ENCODE measurements at regions not wholly inside any gene's neighbourhood (a gene's known extent, or its start where the extent isn't known, plus 50 kb on each side); places are given as distances from the start of the nearest gene placed in this dataset.

- CTCF ChIA-PET = no interaction called here
- DNase-seq = no peak
- Histone ChIP-seq H3K36me3 (ENCODE audit: control insufficient read depth in 4 of 4, insufficient read depth in 4 of 4, low read length in 3 of 4) (no peaks in the 10 kb centered on the region), H3K27ac (ENCODE audit: insufficient read depth in 1 of 2, low read depth in 1 of 2, low read length in 2 of 2, poor library complexity in 1 of 2, severe bottlenecking in 2 of 2) (no peak overlapping the region), H3K9me3 (ENCODE audit: control extremely low read depth in 1 of 5, control insufficient read depth in 4 of 5, insufficient read depth in 2 of 5, low read depth in 1 of 5, low read length in 4 of 5) (no peaks in the 10 kb centered on the region), H3K4me3 (ENCODE audit: control insufficient read depth in 1 of 7, extremely low read depth in 1 of 7, insufficient read depth in 4 of 7, low read depth in 2 of 7, low read length in 6 of 7) (no peak overlapping the region), H3K27me3 (replicated peaks in 2 of 5; ENCODE audit: control insufficient read depth in 4 of 5, insufficient read depth in 5 of 5, low read length in 4 of 5) (peaks cover 0 to 2% (median 0%) of the 10 kb centered on the region in 5 experiments), H3K4me1 (ENCODE audit: control extremely low read depth in 1 of 4, control insufficient read depth in 4 of 4, insufficient read depth in 4 of 4, low read length in 3 of 4) (no peaks in the 10 kb centered on the region)
- POLR2A ChIA-PET = no interaction called here
- 87% methylated on average over 9 of the region's 9 CpGs for WGBS (ENCODE audit: insufficient coverage)
Observed at GRCh38 chr12:126742241-126742641, 1524.7 kb upstream of the TMEM132C start.

- Histone ChIP-seq H3K9me3 (ENCODE audit: control extremely low read depth in 1 of 5, control insufficient read depth in 4 of 5, insufficient read depth in 2 of 5, low read depth in 1 of 5, low read length in 4 of 5) (no peaks in the 10 kb centered on the region), H3K27ac (ENCODE audit: insufficient read depth in 1 of 2, low read depth in 1 of 2, low read length in 2 of 2, poor library complexity in 1 of 2, severe bottlenecking in 2 of 2) (no peak overlapping the region), H3K4me3 (ENCODE audit: control insufficient read depth in 1 of 7, extremely low read depth in 1 of 7, insufficient read depth in 4 of 7, low read depth in 2 of 7, low read length in 6 of 7) (no peak overlapping the region), H3K27me3 (replicated peaks in 2 of 5; ENCODE audit: control insufficient read depth in 4 of 5, insufficient read depth in 5 of 5, low read length in 4 of 5) (peaks cover 0 to 2% (median 0%) of the 10 kb centered on the region in 5 experiments), H3K4me1 (ENCODE audit: control extremely low read depth in 1 of 4, control insufficient read depth in 4 of 4, insufficient read depth in 4 of 4, low read length in 3 of 4) (no peaks in the 10 kb centered on the region), H3K36me3 (ENCODE audit: control insufficient read depth in 4 of 4, insufficient read depth in 4 of 4, low read length in 3 of 4) (no peaks in the 10 kb centered on the region)
- ChIA-PET POLR2A (no interaction called here), CTCF (interaction anchor here (0.5 to 2.0 kb wide), 7 partner anchors 9 to 1565 kb away, joined by 3 to 12 read pairs (median 3); no protein-coding TSS in a partner anchor)
- peak in 2 of 3 donors; percentile 35 to 36 for DNase-seq
- 64% methylated on average over 6 of the region's 11 CpGs for WGBS (ENCODE audit: insufficient coverage)
Observed at GRCh38 chr12:126747530-126748149, 1519.3 kb upstream of the TMEM132C start.

GRCh38 chr12:126752021-126752420, 1514.9 kb upstream of the TMEM132C start:
- H3K4me1 ChIP-seq (ENCODE audit: control extremely low read depth in 1 of 4, control insufficient read depth in 4 of 4, insufficient read depth in 4 of 4, low read length in 3 of 4) = no peaks in the 10 kb centered on the region
- ChIA-PET CTCF (no interaction called here), POLR2A (no interaction called here)
- no peaks in the 10 kb centered on the region for H3K9me3 ChIP-seq (ENCODE audit: control extremely low read depth in 1 of 5, control insufficient read depth in 4 of 5, insufficient read depth in 2 of 5, low read depth in 1 of 5, low read length in 4 of 5)
- H3K4me3 ChIP-seq (ENCODE audit: control insufficient read depth in 1 of 7, extremely low read depth in 1 of 7, insufficient read depth in 4 of 7, low read depth in 2 of 7, low read length in 6 of 7) = no peak overlapping the region
- no peaks in the 10 kb centered on the region for H3K27me3 ChIP-seq (replicated peaks in 2 of 5; ENCODE audit: control insufficient read depth in 4 of 5, insufficient read depth in 5 of 5, low read length in 4 of 5)
- no peaks in the 10 kb centered on the region for H3K36me3 ChIP-seq (ENCODE audit: control insufficient read depth in 4 of 4, insufficient read depth in 4 of 4, low read length in 3 of 4)
- no peak overlapping the region for H3K27ac ChIP-seq (ENCODE audit: insufficient read depth in 1 of 2, low read depth in 1 of 2, low read length in 2 of 2, poor library complexity in 1 of 2, severe bottlenecking in 2 of 2)
- DNase-seq = no peak
- WGBS (ENCODE audit: insufficient coverage) = 100% methylated on average over 1 of the region's 4 CpGs

GRCh38 chr12:126757326-126757725, 1509.6 kb upstream of the TMEM132C start:
- no peaks in the 10 kb centered on the region for H3K36me3 ChIP-seq (ENCODE audit: control insufficient read depth in 4 of 4, insufficient read depth in 4 of 4, low read length in 3 of 4)
- 75% methylated on average over 1 of the region's 2 CpGs for WGBS (ENCODE audit: insufficient coverage)
- no peak overlapping the region for H3K4me3 ChIP-seq (ENCODE audit: control insufficient read depth in 1 of 7, extremely low read depth in 1 of 7, insufficient read depth in 4 of 7, low read depth in 2 of 7, low read length in 6 of 7)
- DNase-seq = no peak
- H3K27ac ChIP-seq (ENCODE audit: insufficient read depth in 1 of 2, low read depth in 1 of 2, low read length in 2 of 2, poor library complexity in 1 of 2, severe bottlenecking in 2 of 2) = no peak overlapping the region
- no peaks in the 10 kb centered on the region for H3K9me3 ChIP-seq (ENCODE audit: control extremely low read depth in 1 of 5, control insufficient read depth in 4 of 5, insufficient read depth in 2 of 5, low read depth in 1 of 5, low read length in 4 of 5)
- no peaks in the 10 kb centered on the region for H3K27me3 ChIP-seq (replicated peaks in 2 of 5; ENCODE audit: control insufficient read depth in 4 of 5, insufficient read depth in 5 of 5, low read length in 4 of 5)
- no peaks in the 10 kb centered on the region for H3K4me1 ChIP-seq (ENCODE audit: control extremely low read depth in 1 of 4, control insufficient read depth in 4 of 4, insufficient read depth in 4 of 4, low read length in 3 of 4)
- CTCF ChIA-PET = interaction anchor here (3.7 kb wide), 1 partner anchor 10 kb away, joined by 12 read pairs; no protein-coding TSS in a partner anchor
- POLR2A ChIA-PET = no interaction called here

- Histone ChIP-seq H3K27me3 (replicated peaks in 2 of 5; ENCODE audit: control insufficient read depth in 4 of 5, insufficient read depth in 5 of 5, low read length in 4 of 5) (no peaks in the 10 kb centered on the region), H3K27ac (ENCODE audit: insufficient read depth in 1 of 2, low read depth in 1 of 2, low read length in 2 of 2, poor library complexity in 1 of 2, severe bottlenecking in 2 of 2) (no peak overlapping the region), H3K4me3 (ENCODE audit: control insufficient read depth in 1 of 7, extremely low read depth in 1 of 7, insufficient read depth in 4 of 7, low read depth in 2 of 7, low read length in 6 of 7) (no peak overlapping the region), H3K4me1 (ENCODE audit: control extremely low read depth in 1 of 4, control insufficient read depth in 4 of 4, insufficient read depth in 4 of 4, low read length in 3 of 4) (no peaks in the 10 kb centered on the region), H3K9me3 (ENCODE audit: control extremely low read depth in 1 of 5, control insufficient read depth in 4 of 5, insufficient read depth in 2 of 5, low read depth in 1 of 5, low read length in 4 of 5) (peaks cover 0 to 21% (median 5%) of the 10 kb centered on the region in 5 experiments), H3K36me3 (ENCODE audit: control insufficient read depth in 4 of 4, insufficient read depth in 4 of 4, low read length in 3 of 4) (no peaks in the 10 kb centered on the region)
- no peak for DNase-seq
- WGBS (ENCODE audit: insufficient coverage) = 94% methylated on average over 2 of the region's 3 CpGs
- CTCF ChIA-PET = no interaction called here
- POLR2A ChIA-PET = no interaction called here
Observed at GRCh38 chr12:126760092-126760491, 1506.9 kb upstream of the TMEM132C start.

- Histone ChIP-seq H3K4me3 (ENCODE audit: control insufficient read depth in 1 of 7, extremely low read depth in 1 of 7, insufficient read depth in 4 of 7, low read depth in 2 of 7, low read length in 6 of 7) (no peak overlapping the region), H3K27ac (ENCODE audit: insufficient read depth in 1 of 2, low read depth in 1 of 2, low read length in 2 of 2, poor library complexity in 1 of 2, severe bottlenecking in 2 of 2) (no peak overlapping the region), H3K27me3 (replicated peaks in 2 of 5; ENCODE audit: control insufficient read depth in 4 of 5, insufficient read depth in 5 of 5, low read length in 4 of 5) (no peaks in the 10 kb centered on the region), H3K36me3 (ENCODE audit: control insufficient read depth in 4 of 4, insufficient read depth in 4 of 4, low read length in 3 of 4) (no peaks in the 10 kb centered on the region), H3K4me1 (ENCODE audit: control extremely low read depth in 1 of 4, control insufficient read depth in 4 of 4, insufficient read depth in 4 of 4, low read length in 3 of 4) (no peaks in the 10 kb centered on the region), H3K9me3 (ENCODE audit: control extremely low read depth in 1 of 5, control insufficient read depth in 4 of 5, insufficient read depth in 2 of 5, low read depth in 1 of 5, low read length in 4 of 5) (peaks cover 5 to 26% (median 7%) of the 10 kb centered on the region in 5 experiments)
- WGBS (ENCODE audit: insufficient coverage) = 100% methylated on average over 1 of the region's 2 CpGs
- ChIA-PET POLR2A (no interaction called here), CTCF (no interaction called here)
- no peak for DNase-seq
Observed at GRCh38 chr12:126761420-126761819, 1505.5 kb upstream of the TMEM132C start.

GRCh38 chr12:126762150-126762549, 1504.8 kb upstream of the TMEM132C start:
- CTCF ChIA-PET = no interaction called here
- Histone ChIP-seq H3K27ac (ENCODE audit: insufficient read depth in 1 of 2, low read depth in 1 of 2, low read length in 2 of 2, poor library complexity in 1 of 2, severe bottlenecking in 2 of 2) (no peak overlapping the region), H3K4me1 (ENCODE audit: control extremely low read depth in 1 of 4, control insufficient read depth in 4 of 4, insufficient read depth in 4 of 4, low read length in 3 of 4) (no peaks in the 10 kb centered on the region), H3K27me3 (replicated peaks in 2 of 5; ENCODE audit: control insufficient read depth in 4 of 5, insufficient read depth in 5 of 5, low read length in 4 of 5) (no peaks in the 10 kb centered on the region), H3K9me3 (ENCODE audit: control extremely low read depth in 1 of 5, control insufficient read depth in 4 of 5, insufficient read depth in 2 of 5, low read depth in 1 of 5, low read length in 4 of 5) (peaks cover 5 to 26% (median 9%) of the 10 kb centered on the region in 5 experiments), H3K4me3 (ENCODE audit: control insufficient read depth in 1 of 7, extremely low read depth in 1 of 7, insufficient read depth in 4 of 7, low read depth in 2 of 7, low read length in 6 of 7) (no peak overlapping the region), H3K36me3 (ENCODE audit: control insufficient read depth in 4 of 4, insufficient read depth in 4 of 4, low read length in 3 of 4) (no peaks in the 10 kb centered on the region)
- WGBS (ENCODE audit: insufficient coverage) = 69% methylated on average over 3 of the region's 4 CpGs
- POLR2A ChIA-PET = no interaction called here
- DNase-seq = no peak

Measured in common myeloid progenitor, CD34-positive (primary cell).